Mesendoderm (in vitro differentiated cells): ENCODE measurements at regions not wholly inside any gene's neighbourhood (a gene's known extent, or its start where the extent isn't known, plus 50 kb on each side); places are given as distances from the start of the nearest gene placed in this dataset.

Source experiments
- DNase-seq: peaks from one replicate; pipeline ENCODE4 v3.0.0; 2013
- H2AK5ac ChIP-seq: 2 replicates; pipeline ENCODE4 v1.6.1; 2013; ENCODE audit warnings: low read length, inconsistent platforms
- H2BK120ac ChIP-seq: 2 replicates; pipeline ENCODE4 v1.6.1; 2013; ENCODE audit warnings: low read depth, mild to moderate bottlenecking, low read length, moderate library complexity, mixed read lengths
- H2BK15ac ChIP-seq: replicated peaks from 2 replicates; pipeline ENCODE4 v1.6.1; 2013; ENCODE audit warnings: low read depth, mild to moderate bottlenecking, moderate library complexity
- H2BK5ac ChIP-seq: 2 replicates; pipeline ENCODE4 v1.6.1; 2013; ENCODE audit warnings: low read length, inconsistent platforms
- H3K18ac ChIP-seq: 2 replicates; pipeline ENCODE4 v1.6.1; 2013; ENCODE audit warnings: mild to moderate bottlenecking, low read length, mixed read lengths
- H3K23ac ChIP-seq: one replicate; pipeline ENCODE4 v1.6.1; 2013; ENCODE audit warnings: low read length
- H3K27ac ChIP-seq: 2 replicates; pipeline ENCODE4 v1.5.1; 2013; ENCODE audit warnings: low read depth, mild to moderate bottlenecking, inconsistent platforms, low read length, moderate library complexity
- H3K27me3 ChIP-seq: 2 replicates; pipeline ENCODE4 v1.6.1; 2013; ENCODE audit warnings: low read length, control low read depth, mild to moderate bottlenecking, inconsistent platforms; ENCODE audit not compliant: insufficient read depth, poor library complexity
- H3K36me3 ChIP-seq: 2 replicates; pipeline ENCODE4 v1.6.1; 2013; ENCODE audit warnings: low read length, inconsistent platforms; ENCODE audit not compliant: control insufficient read depth, insufficient read depth
- H3K4ac ChIP-seq: one replicate; pipeline ENCODE4 v1.6.1; 2013; ENCODE audit warnings: low read depth, mild to moderate bottlenecking, low read length, moderate library complexity
- H3K4me1 ChIP-seq: 2 replicates; pipeline ENCODE4 v1.6.1; 2013; ENCODE audit warnings: low read depth, low read length, inconsistent platforms; ENCODE audit not compliant: control insufficient read depth
- H3K4me2 ChIP-seq: 2 replicates; pipeline ENCODE4 v1.6.1; 2013; ENCODE audit warnings: low read length
- H3K4me3 ChIP-seq: 2 replicates; pipeline ENCODE4 v1.5.1; 2013; ENCODE audit warnings: mild to moderate bottlenecking, low read length
- H3K56ac ChIP-seq: one replicate; pipeline ENCODE4 v1.6.1; 2013; ENCODE audit warnings: low read length
- H3K79me1 ChIP-seq: 2 replicates; pipeline ENCODE4 v1.6.1; 2013; ENCODE audit warnings: low read length, inconsistent platforms
- H3K79me2 ChIP-seq: 2 replicates; pipeline ENCODE4 v1.6.1; 2013; ENCODE audit warnings: mild to moderate bottlenecking, low read length; ENCODE audit not compliant: control insufficient read depth, insufficient read depth
- H3K9ac ChIP-seq: 2 replicates; pipeline ENCODE4 v1.6.1; 2013; ENCODE audit warnings: low read length, inconsistent platforms
- H4K5ac ChIP-seq: one replicate; pipeline ENCODE4 v1.6.1; 2013; ENCODE audit warnings: low read length
- H4K8ac ChIP-seq: one replicate; pipeline ENCODE4 v1.6.1; 2013; ENCODE audit warnings: low read depth, mild to moderate bottlenecking, control low read depth, low read length, moderate library complexity
- WGBS: extraction: QIAGEN DNeasy Blood & Tissue Kit; methylation state at CpG from one replicate; pipeline ENCODE4 v1.1.7; 2013; ENCODE audit warnings: low lambda C conversion rate, missing lambda C conversion rate; ENCODE audit not compliant: insufficient coverage; ENCODE audit errors: extremely low coverage; 5-methylcytosine and 5-hydroxymethylcytosine counted together

DNA sequence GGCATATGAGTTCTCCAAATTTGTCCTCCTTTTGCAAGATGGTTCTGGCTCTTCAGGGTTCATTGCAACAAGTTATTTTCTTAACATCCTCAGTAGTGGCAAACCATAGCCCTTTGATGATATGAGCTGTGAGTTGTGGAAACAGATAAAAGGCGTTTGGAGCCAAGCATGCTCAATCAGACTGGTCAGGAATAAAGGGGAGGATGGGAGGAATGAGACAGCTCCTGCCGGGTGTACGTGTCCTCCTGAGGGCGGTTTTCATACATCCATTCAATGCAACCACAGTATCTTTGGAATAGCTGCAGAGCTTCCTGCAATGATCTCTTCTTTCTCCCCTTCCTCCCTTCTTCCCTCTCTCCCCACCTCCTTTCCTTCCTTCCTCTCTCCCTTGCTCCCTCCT, 245.8 kb downstream of the GLI2 start:
- Histone ChIP-seq H3K27me3 (no peaks in the 10 kb centered on the region), H2BK120ac (no peak overlapping the region), H2BK5ac (no peak overlapping the region), H3K18ac (no peak overlapping the region), H3K4me3 (no peak overlapping the region), H3K36me3 (peaks cover 4% of the 10 kb centered on the region), H3K4ac (no peak overlapping the region), H3K23ac (no peak overlapping the region), H3K27ac (no peak overlapping the region), H4K8ac (no peak overlapping the region), H2AK5ac (no peak overlapping the region), H3K4me1 (no peaks in the 10 kb centered on the region), H2BK15ac (no peak overlapping the region), H4K5ac (no peak overlapping the region), H3K79me1 (no peaks in the 10 kb centered on the region), H3K79me2 (no peaks in the 10 kb centered on the region), H3K9ac (no peak overlapping the region), H3K4me2 (no peak overlapping the region), H3K56ac (no peak overlapping the region)
- no peak for DNase-seq
- WGBS: no CpG with 5 or more reads among the region's 4 CpGs

DNA sequence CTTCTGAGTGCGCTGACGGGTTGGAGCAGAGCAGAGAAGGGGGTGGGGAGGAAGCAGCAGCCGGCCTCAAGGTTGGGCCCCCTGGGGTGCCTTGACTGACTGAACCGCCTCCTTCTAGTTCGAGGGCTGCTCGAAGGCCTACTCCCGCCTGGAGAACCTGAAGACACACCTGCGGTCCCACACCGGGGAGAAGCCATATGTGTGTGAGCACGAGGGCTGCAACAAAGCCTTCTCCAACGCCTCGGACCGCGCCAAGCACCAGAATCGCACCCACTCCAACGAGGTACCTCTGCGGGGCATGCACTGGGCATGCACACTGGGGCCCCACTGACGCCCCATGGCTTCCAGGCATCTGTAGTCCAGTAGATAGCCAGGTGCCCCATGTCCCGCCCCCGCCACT, 246.9 kb downstream of the GLI2 start:
- Histone ChIP-seq H3K23ac (no peak overlapping the region), H2BK5ac (no peak overlapping the region), H3K27ac (no peak overlapping the region), H4K8ac (no peak overlapping the region), H3K27me3 (no peaks in the 10 kb centered on the region), H3K18ac (no peak overlapping the region), H3K79me2 (no peaks in the 10 kb centered on the region), H3K9ac (no peak overlapping the region), H2BK15ac (no peak overlapping the region), H3K4me3 (no peak overlapping the region), H3K4me1 (no peaks in the 10 kb centered on the region), H3K56ac (no peak overlapping the region), H3K79me1 (no peaks in the 10 kb centered on the region), H3K4me2 (no peak overlapping the region), H2BK120ac (no peak overlapping the region), H4K5ac (no peak overlapping the region), H3K4ac (no peak overlapping the region), H3K36me3 (peaks cover 4% of the 10 kb centered on the region), H2AK5ac (no peak overlapping the region)
- DNase-seq: no peak
- no CpG with 5 or more reads among the region's 20 CpGs for WGBS

DNA sequence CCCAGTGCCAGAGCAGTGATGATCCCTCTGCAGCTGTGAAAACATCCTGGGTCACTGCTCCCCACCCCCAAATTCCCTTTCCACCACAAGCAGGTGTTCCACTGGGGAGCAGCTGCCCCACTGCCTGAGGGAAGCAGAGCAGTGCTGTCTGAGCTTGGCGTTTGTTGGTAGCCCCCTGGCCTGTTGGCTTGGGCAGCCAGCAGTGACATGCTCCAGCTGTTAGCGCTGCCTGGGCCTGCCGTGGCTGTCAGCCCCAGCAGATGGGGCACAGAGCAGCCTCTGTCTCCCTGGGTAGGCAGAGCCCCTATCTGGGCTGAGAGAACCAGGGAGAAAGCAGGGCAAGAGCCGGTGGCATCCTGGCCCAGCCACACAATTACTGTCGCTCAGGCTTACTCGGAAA, 247.7 kb downstream of the GLI2 start:
- Histone ChIP-seq H3K18ac (no peak overlapping the region), H3K23ac (no peak overlapping the region), H3K27me3 (no peaks in the 10 kb centered on the region), H3K79me2 (no peaks in the 10 kb centered on the region), H4K8ac (no peak overlapping the region), H2BK15ac (no peak overlapping the region), H3K79me1 (no peaks in the 10 kb centered on the region), H3K36me3 (peaks cover 4% of the 10 kb centered on the region), H2BK120ac (no peak overlapping the region), H2AK5ac (no peak overlapping the region), H4K5ac (no peak overlapping the region), H2BK5ac (no peak overlapping the region), H3K4me2 (no peak overlapping the region), H3K27ac (no peak overlapping the region), H3K4ac (no peak overlapping the region), H3K56ac (no peak overlapping the region), H3K9ac (no peak overlapping the region), H3K4me1 (no peaks in the 10 kb centered on the region), H3K4me3 (no peak overlapping the region)
- DNase-seq: no peak
- WGBS: no CpG with 5 or more reads among the region's 6 CpGs

DNA sequence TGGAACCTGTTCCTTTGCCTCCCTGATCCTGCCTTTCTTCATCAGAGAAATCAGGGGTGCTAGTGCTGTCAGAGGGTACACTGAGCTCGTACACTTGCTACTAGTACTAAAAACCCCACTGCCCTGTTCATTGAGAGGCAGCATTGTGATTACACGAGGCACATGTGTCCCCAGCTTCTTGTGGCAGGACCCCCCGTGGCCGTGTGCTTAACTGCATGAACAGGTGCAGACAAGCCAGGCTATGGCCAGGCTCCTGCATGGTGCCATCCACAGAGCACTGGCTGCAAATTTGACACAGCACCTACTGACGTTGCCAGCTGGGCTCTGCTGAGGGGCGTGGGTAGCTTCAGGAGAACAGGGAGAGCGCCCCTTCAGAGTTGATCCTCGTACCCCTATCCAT, 248.4 kb downstream of the GLI2 start:
- Histone ChIP-seq H2AK5ac (no peak overlapping the region), H4K5ac (no peak overlapping the region), H3K36me3 (peaks cover 2% of the 10 kb centered on the region), H2BK120ac (no peak overlapping the region), H3K18ac (no peak overlapping the region), H3K79me2 (no peaks in the 10 kb centered on the region), H3K56ac (no peak overlapping the region), H3K9ac (no peak overlapping the region), H4K8ac (no peak overlapping the region), H2BK15ac (no peak overlapping the region), H3K79me1 (no peaks in the 10 kb centered on the region), H3K4me2 (no peak overlapping the region), H3K4me3 (no peak overlapping the region), H3K27ac (no peak overlapping the region), H3K4me1 (no peaks in the 10 kb centered on the region), H3K4ac (no peak overlapping the region), H3K23ac (no peak overlapping the region), H2BK5ac (no peak overlapping the region), H3K27me3 (no peaks in the 10 kb centered on the region)
- no CpG with 5 or more reads among the region's 8 CpGs for WGBS
- no peak for DNase-seq

DNA sequence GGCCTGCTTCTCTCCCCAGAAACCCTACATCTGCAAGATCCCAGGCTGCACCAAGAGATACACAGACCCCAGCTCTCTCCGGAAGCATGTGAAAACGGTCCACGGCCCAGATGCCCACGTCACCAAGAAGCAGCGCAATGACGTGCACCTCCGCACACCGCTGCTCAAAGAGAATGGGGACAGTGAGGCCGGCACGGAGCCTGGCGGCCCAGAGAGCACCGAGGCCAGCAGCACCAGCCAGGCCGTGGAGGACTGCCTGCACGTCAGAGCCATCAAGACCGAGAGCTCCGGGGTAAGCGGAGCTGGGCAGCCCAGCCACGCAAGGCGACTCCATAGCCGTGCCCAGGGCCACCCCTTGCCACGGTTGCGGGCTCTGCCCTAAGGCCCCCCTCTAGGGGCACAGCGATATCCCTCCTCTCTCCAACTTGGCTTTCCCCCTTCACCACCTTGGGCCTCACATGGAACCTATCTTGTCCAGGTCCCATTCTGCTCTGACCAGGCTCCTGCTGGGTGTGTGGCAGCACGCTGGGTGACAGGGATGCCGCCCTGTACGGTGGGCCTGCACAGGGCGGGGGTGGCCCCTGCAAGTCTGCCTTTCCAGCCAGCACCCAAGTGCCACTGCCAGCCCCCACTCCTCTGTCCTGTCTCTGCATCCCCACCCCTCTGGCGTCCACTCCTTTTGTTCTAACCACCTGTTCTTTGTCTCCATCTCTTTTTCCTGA, 248.9 kb downstream of the GLI2 start:
- H3K36me3 ChIP-seq: peaks cover 2% of the 10 kb centered on the region
- H3K23ac ChIP-seq: no peak overlapping the region
- no peak overlapping the region for H2BK120ac ChIP-seq
- no peak overlapping the region for H3K4ac ChIP-seq
- no peak overlapping the region for H2BK15ac ChIP-seq
- H2AK5ac ChIP-seq: no peak overlapping the region
- no peaks in the 10 kb centered on the region for H3K27me3 ChIP-seq
- H3K4me3 ChIP-seq: no peak overlapping the region
- no peak overlapping the region for H3K9ac ChIP-seq
- H4K5ac ChIP-seq: no peak overlapping the region
- no CpG with 5 or more reads among the region's 28 CpGs for WGBS
- H3K4me1 ChIP-seq: no peaks in the 10 kb centered on the region
- no peak overlapping the region for H3K27ac ChIP-seq
- H4K8ac ChIP-seq: no peak overlapping the region
- DNase-seq: no peak
- H3K4me2 ChIP-seq: no peak overlapping the region
- no peak overlapping the region for H3K18ac ChIP-seq
- no peaks in the 10 kb centered on the region for H3K79me2 ChIP-seq
- H2BK5ac ChIP-seq: no peak overlapping the region
- H3K79me1 ChIP-seq: no peaks in the 10 kb centered on the region
- H3K56ac ChIP-seq: no peak overlapping the region
